Neural cell (in vitro differentiated cells): ENCODE measurements at regions not wholly inside any gene's neighbourhood (a gene's known extent, or its start where the extent isn't known, plus 50 kb on each side); places are given as distances from the start of the nearest gene placed in this dataset.

Source experiments
- H2AFZ ChIP-seq: fragments of 200-600, 300-800 bp; sonication (generic), shearing (Covaris generic); 2 replicates; pipeline ENCODE4 v1.6.0; 2014; ENCODE audit warnings: low read depth, mild to moderate bottlenecking, antibody characterized with exemption, low read length, moderate library complexity
- H3F3A ChIP-seq: fragments of 200-600 bp; shearing (Covaris generic); 2 replicates; pipeline ENCODE4 v1.6.1; 2016; ENCODE audit warnings: mild to moderate bottlenecking, moderate library complexity, mixed read lengths, antibody characterized with exemption, low read length; ENCODE audit not compliant: insufficient read depth, poor library complexity, severe bottlenecking
- H3K27ac ChIP-seq: fragments of 200-600, 300-800 bp; sonication (generic), shearing (Covaris generic); 2 replicates; pipeline ENCODE4 v1.5.1; 2014; ENCODE audit warnings: mild to moderate bottlenecking, low read length, moderate library complexity
- H3K27me3 ChIP-seq: fragments of 300-800, 200-600 bp; sonication (generic), shearing (Covaris generic); 2 replicates; pipeline ENCODE4 v1.6.0; 2014; ENCODE audit warnings: mild to moderate bottlenecking, low read depth, low read length, moderate library complexity; ENCODE audit not compliant: insufficient read depth
- H3K36me3 ChIP-seq: fragments of 300-800, 200-600 bp; sonication (generic), shearing (Covaris generic); 2 replicates; pipeline ENCODE4 v1.5.1; 2014; ENCODE audit warnings: mild to moderate bottlenecking, antibody characterized with exemption, low read length, moderate library complexity; ENCODE audit not compliant: insufficient read depth
- H3K4me2 ChIP-seq: fragments of 300-800, 200-600 bp; sonication (generic), shearing (Covaris generic); 2 replicates; pipeline ENCODE4 v1.6.0; 2014; ENCODE audit warnings: mild to moderate bottlenecking, low read length
- H3K4me3 ChIP-seq: fragments of 300-800, 200-600 bp; sonication (generic), shearing (Covaris generic); 2 replicates; pipeline ENCODE4 v1.5.1; 2014; ENCODE audit warnings: mild to moderate bottlenecking, low read length, moderate library complexity
- H3K79me2 ChIP-seq: fragments of 200-600 bp; shearing (Covaris generic); replicated peaks from 2 replicates; pipeline ENCODE4 v1.6.0; 2014; ENCODE audit warnings: mild to moderate bottlenecking, low read length, moderate library complexity; ENCODE audit not compliant: insufficient read depth
- H3K9ac ChIP-seq: fragments of 300-800, 200-600 bp; sonication (generic), shearing (Covaris generic); 2 replicates; pipeline ENCODE4 v1.6.1; 2016; ENCODE audit warnings: mild to moderate bottlenecking, low read length, mixed read lengths
- H3K9me2 ChIP-seq: fragments of 200-600 bp; shearing (Covaris generic); 2 replicates; pipeline ENCODE4 v1.6.1; 2016; ENCODE audit warnings: mild to moderate bottlenecking, low read length, mixed read lengths; ENCODE audit not compliant: insufficient read depth
- H3K9me3 ChIP-seq: fragments of 200-600, 300-800 bp; sonication (generic), shearing (Covaris generic); 2 replicates; pipeline ENCODE4 v1.6.1; 2016; ENCODE audit warnings: mild to moderate bottlenecking, mixed run types, low read length, moderate library complexity, mixed read lengths
- H4K20me1 ChIP-seq: fragments of 200-600 bp; shearing (Covaris generic); 2 replicates; pipeline ENCODE4 v1.6.1; 2016; ENCODE audit warnings: mild to moderate bottlenecking, mixed run types; ENCODE audit not compliant: insufficient read depth
- CTCF ChIP-seq: fragments of 450-650 bp; IDR thresholded peaks from 2 replicates; pipeline ENCODE4 v1.5.1; 2014; ENCODE audit warnings: antibody characterized with exemption, mild to moderate bottlenecking, moderate library complexity; ENCODE audit not compliant: poor library complexity, severe bottlenecking
- EP300 ChIP-seq: fragments of 450-650 bp; conservative IDR thresholded peaks from 2 replicates; pipeline ENCODE4 v1.6.1; 2014; ENCODE audit warnings: antibody characterized with exemption, mild to moderate bottlenecking, moderate library complexity; ENCODE audit not compliant: poor library complexity, severe bottlenecking
- EZH2 ChIP-seq: fragments of 200-600, 300-800 bp; shearing (Covaris generic), sonication (generic); IDR thresholded peaks from 2 replicates; pipeline ENCODE4 v1.6.1; 2014; ENCODE audit warnings: antibody characterized with exemption, low read length, borderline replicate concordance, mild to moderate bottlenecking; ENCODE audit not compliant: insufficient read depth, poor library complexity, severe bottlenecking
- MXI1 ChIP-seq: fragments of 450-650 bp; conservative IDR thresholded peaks from 2 replicates; pipeline ENCODE4 v1.6.1; 2014; ENCODE audit warnings: antibody characterized with exemption, mild to moderate bottlenecking; ENCODE audit not compliant: poor library complexity, severe bottlenecking
- POLR2AphosphoS5 ChIP-seq: IDR thresholded peaks from 2 replicates; pipeline ENCODE4 v1.6.1; 2012
- RAD21 ChIP-seq: fragments of 450-650 bp; conservative IDR thresholded peaks from 2 replicates; pipeline ENCODE4 v1.6.1; 2014; ENCODE audit warnings: antibody characterized with exemption, mild to moderate bottlenecking, moderate library complexity
- REST ChIP-seq: IDR thresholded peaks from 2 replicates; pipeline ENCODE4 v1.6.1; 2012; ENCODE audit warnings: borderline replicate concordance
- SMC3 ChIP-seq: fragments of 450-650 bp; conservative IDR thresholded peaks from 2 replicates; pipeline ENCODE4 v1.6.1; 2014; ENCODE audit warnings: antibody characterized with exemption, mild to moderate bottlenecking, moderate library complexity; ENCODE audit not compliant: poor library complexity
- TAF1 ChIP-seq: IDR thresholded peaks from 2 replicates; pipeline ENCODE4 v1.6.1; 2012; ENCODE audit warnings: low read depth

DNA sequence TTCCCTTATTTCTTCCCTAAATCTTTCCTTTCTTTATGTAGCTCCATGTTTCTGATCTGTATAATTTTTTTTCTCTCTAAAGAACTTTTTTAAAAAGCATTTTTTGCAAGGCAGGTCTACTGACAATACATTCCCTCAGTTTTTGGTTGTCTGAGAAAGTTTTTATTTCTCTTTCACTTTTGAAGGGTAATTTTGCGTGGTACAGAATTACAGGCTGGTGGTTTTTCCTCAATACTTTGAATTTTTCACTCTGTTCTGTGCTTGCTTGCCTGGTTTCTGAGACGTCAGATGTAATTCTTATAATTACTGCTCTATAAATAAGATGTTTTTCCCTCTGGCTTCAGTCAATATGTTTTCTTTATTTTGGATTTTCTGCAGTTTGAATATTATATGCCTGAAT is 205.4 kb upstream of the VSTM2A start:
- H3K4me2 ChIP-seq, result no peak overlapping the region
- H3K4me3 ChIP-seq, result no peak overlapping the region
- no peaks in the 10 kb centered on the region for H3K79me2 ChIP-seq
- H3K36me3 ChIP-seq, result no peaks in the 10 kb centered on the region
- H3K9me3 ChIP-seq, result no peaks in the 10 kb centered on the region
- no peak overlapping the region for H2AFZ ChIP-seq
- no peaks in the 10 kb centered on the region for H3F3A ChIP-seq
- TF ChIP-seq RAD21 (no peak), POLR2AphosphoS5 (no peak), EP300 (no peak)
- H3K9ac ChIP-seq, result no peak overlapping the region
- no peak overlapping the region for H3K27ac ChIP-seq
- H4K20me1 ChIP-seq, result no peaks in the 10 kb centered on the region
- no peaks in the 10 kb centered on the region for H3K9me2 ChIP-seq
- H3K27me3 ChIP-seq, result no peaks in the 10 kb centered on the region

DNA sequence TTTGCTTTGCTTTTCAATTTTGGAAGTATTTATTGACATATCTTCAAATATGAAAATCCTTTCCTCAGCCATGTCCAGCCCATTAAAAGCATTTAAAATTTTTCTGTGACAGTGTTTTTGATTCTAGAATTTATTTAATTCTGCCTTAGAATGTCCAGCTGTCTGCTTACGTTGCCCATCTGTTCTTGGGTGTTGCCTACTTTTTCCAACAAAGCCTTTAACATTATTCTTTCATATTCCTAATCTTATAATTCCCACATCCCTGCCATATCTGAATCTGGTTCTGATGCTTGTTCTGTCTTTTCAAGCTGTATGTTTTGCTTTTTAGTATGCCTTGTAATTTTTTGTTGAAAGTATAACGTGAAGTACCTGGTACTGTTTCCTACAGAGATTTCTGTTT is 204.7 kb upstream of the VSTM2A start:
- Histone ChIP-seq H3K27me3 (no peaks in the 10 kb centered on the region), H3K79me2 (no peaks in the 10 kb centered on the region), H3K27ac (no peak overlapping the region), H4K20me1 (no peaks in the 10 kb centered on the region), H3K4me3 (no peak overlapping the region), H3K9ac (no peak overlapping the region), H2AFZ (no peak overlapping the region), H3K4me2 (no peak overlapping the region), H3K9me2 (no peaks in the 10 kb centered on the region), H3K36me3 (no peaks in the 10 kb centered on the region), H3F3A (no peaks in the 10 kb centered on the region), H3K9me3 (no peaks in the 10 kb centered on the region)
- TF ChIP-seq CTCF (no peak), TAF1 (no peak)

DNA sequence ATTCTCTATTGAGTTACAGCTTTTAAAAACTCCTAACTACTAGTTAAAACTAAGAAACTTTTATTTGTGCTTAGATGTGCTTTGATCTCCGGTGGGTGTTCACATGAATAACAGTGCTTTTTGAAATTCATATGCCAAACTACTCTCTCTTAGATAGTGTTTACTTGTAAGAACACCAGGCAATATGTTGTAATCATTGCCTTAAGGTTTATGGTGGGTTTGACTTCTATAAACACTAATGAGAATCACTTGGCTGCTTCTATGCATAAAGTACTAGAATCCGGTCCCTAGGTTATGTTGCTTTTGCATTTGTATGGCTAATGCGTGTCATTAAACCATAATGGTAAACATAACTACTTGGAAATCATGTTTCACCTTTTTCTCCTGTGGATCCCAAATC is 203.9 kb upstream of the VSTM2A start:
- Histone ChIP-seq H3F3A (no peaks in the 10 kb centered on the region), H3K9me2 (no peaks in the 10 kb centered on the region), H4K20me1 (no peaks in the 10 kb centered on the region), H3K9me3 (no peaks in the 10 kb centered on the region), H3K4me2 (no peak overlapping the region), H3K27me3 (no peaks in the 10 kb centered on the region), H3K4me3 (no peak overlapping the region), H3K36me3 (no peaks in the 10 kb centered on the region), H3K27ac (no peak overlapping the region), H2AFZ (no peak overlapping the region), H3K79me2 (no peaks in the 10 kb centered on the region), H3K9ac (no peak overlapping the region)
- TF ChIP-seq TAF1, result no peak
- TF ChIP-seq POLR2AphosphoS5, result no peak
- TF ChIP-seq RAD21, result no peak
- no peak for TF ChIP-seq EP300
- no peak for TF ChIP-seq REST
- TF ChIP-seq EZH2, result no peak
- no peak for TF ChIP-seq SMC3
- no peak for TF ChIP-seq CTCF
- no peak for TF ChIP-seq MXI1
